ENCODE measurements at regions not wholly inside any gene's neighbourhood (a gene's known extent, or its start where the extent isn't known, plus 50 kb on each side); places are given as distances from the start of the nearest gene placed in this dataset.

DNA sequence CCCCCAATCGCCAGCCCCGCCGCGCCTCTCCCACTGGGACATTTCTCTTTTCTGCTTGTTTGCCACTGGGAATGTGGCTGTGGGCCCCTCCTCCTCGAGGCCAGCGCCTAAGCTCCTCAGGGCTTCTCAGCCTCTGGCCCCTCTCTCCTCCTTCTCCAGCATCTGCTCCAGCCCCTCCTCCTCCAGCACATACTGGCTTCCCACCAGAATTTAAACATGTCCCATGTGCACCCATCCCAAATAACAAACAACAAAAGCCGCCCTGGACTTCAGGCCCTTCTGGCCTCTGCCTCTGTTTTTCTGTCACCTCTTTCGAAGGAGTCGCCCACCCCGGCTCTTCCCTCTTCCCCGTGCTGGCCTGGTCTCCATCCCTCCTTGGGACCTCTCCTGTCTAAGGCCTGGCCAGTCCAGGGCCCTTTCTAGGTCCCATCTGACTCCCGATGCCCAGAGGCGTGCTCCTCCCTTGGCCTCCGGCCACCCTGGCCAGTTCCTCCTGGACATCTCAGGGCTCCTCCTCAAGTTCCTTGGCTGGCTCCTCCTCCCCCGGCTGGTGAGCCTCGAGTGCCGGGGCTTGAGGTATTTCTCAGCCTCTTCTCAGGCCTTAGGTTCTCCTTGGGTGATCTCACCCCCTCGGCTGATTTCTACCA lies 94.6 kb upstream of the SLC6A6 start:
- no peak for DNase-seq (ENCODE audit: low spot score)

DNA sequence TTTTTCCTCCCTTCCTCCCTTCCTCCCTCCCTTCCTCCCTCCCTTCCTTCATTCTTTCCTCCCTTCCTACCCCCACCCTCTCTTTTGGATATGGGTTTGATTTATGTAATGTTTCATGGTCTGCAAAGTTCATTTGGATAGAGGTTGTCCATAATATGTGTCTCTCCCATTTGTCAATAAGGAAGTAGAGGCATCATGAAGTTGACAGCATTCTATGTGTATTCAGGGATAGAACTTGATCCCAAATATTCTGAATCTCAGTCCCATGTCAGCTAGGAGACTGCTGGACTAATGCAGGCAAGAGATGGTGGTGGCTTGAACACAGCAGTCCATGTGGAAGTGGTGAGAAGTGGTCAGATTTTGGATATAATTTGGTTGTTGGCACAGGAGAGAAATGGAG lies 90.7 kb upstream of the SLC6A6 start:
- DNase-seq (ENCODE audit: low spot score) = no peak

DNA sequence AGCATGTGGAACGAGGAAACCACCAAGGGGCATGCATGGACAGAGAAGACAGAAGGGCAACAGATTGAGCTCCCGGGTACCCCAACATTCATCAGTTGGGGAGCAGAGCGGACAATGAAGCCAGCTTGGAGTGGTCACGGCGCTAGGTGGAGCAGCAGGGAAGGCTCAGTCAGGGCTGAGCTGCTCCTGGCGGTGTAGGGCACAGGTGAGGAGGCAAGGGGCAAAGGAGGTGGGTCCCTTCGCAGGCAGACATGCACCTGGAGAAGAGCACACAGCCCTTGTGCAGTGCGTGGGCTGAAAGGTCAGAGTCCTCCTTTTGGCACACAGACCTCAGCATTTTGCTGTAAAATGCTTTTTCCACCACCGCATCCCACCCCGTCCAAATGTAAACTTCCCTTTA lies 90.0 kb upstream of the SLC6A6 start:
- DNase-seq (ENCODE audit: low spot score) = peak; percentile 66

DNA sequence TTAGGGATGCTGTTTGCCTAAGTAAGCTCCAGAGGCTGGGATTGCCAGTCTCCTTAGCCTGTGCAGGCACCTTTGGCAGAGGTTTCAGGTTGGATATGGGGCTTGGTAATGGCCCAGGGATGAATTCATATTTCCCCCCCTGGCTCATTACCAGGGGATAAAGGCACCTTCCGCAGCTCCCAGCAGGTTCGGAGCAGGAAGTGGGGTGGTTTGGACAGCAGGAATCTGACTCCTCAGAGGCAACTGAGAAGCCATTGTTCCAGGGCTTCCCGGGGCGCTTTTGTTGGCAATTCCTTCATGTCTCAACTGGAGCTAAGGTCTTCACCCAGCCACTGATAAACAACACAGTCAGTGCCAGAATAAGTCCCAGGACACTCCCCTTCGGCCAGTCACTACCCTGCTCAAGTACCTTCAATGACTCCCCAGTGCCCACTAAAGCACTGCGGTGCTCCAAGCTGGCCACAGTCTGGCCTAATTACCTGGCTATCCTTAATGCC lies 85.3 kb upstream of the SLC6A6 start:
- peak; percentile 81 for DNase-seq (ENCODE audit: low spot score)

DNA sequence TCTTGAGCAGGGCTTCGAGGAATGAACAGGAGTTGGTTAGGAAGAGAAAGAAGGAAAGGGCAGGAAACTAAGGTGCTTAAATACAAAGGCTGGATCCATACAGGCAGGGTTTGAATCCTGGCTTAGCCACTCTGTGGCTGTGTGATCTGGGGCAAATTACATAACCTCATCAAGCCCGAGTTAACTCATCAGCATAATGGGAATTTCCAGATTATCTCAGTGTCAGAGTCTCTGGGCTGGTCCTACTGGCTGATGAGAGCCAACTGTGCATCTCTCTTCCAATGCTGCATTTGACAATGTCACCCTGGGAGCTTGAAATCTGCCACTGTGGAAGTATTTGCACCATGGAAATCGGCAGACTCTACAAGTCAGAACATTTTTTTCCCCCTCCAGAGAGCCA lies 83.8 kb upstream of the SLC6A6 start:
- no peak for DNase-seq (ENCODE audit: low spot score)

DNA sequence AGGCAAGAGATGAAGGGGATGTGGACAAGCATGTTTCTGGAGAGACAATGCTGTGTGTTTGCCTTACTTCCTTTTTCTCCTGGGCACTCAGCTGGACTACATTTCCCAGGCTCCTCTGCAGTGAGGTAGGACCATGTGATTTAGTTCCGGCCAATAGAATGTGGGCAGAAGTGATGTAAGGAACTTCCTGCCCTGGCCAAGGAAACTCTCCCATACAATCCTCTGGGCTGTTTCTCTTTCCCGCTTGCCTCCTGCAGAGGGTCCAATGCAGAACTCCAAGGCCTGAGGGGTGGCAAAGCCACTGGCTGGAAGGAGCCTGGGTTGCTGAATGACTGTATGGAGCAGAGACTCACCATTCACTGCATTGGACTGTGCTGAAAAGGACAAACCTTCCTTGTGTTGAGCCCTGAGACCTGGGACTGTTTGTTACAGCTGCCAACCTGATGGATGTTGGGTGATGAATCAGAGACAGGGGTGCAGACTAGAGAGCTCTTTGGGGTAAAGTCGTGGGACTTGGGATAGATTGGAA lies 82.7 kb upstream of the SLC6A6 start:
- peak; percentile 72 for DNase-seq (ENCODE audit: low spot score)

DNA sequence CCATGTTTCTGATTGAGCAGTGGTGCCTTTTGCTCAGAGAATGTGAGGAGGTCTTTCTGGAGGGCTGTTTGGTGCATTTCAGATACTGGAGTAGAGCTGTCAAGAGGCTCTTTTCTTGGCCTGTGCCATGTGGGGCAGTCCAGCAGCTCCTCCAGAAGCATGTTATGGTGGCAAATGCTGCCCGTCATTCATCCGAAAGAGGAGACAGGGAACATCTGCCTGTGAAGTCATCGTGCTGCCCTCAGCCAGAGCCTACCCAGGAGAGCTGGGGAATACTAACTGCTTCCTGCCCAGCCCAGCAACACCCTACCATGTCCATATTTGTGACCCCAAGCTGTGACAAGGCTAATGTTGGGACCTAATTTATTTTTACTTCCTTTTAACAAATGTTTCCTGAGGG lies 82.2 kb upstream of the SLC6A6 start:
- no peak for DNase-seq (ENCODE audit: low spot score)

DNA sequence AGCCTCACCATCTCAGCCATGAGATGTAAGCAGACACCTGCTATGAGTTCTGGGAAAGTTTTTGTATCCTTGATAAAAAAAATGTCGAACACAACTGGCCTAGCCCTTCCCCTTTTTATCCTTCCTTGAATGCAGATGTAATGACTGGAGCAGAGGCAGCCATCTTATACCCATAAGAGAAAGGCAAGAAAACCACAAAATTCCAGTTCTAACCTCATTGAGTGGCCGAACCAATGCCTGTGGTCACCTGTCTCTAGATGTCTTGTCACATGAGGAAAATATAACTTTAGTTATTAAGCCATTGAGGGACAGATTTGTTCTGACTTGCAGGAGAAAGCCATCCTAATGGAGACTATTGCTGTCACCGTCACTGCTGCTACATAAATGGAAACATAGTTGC lies 80.4 kb upstream of the SLC6A6 start:
- DNase-seq (ENCODE audit: low spot score) = no peak

DNA sequence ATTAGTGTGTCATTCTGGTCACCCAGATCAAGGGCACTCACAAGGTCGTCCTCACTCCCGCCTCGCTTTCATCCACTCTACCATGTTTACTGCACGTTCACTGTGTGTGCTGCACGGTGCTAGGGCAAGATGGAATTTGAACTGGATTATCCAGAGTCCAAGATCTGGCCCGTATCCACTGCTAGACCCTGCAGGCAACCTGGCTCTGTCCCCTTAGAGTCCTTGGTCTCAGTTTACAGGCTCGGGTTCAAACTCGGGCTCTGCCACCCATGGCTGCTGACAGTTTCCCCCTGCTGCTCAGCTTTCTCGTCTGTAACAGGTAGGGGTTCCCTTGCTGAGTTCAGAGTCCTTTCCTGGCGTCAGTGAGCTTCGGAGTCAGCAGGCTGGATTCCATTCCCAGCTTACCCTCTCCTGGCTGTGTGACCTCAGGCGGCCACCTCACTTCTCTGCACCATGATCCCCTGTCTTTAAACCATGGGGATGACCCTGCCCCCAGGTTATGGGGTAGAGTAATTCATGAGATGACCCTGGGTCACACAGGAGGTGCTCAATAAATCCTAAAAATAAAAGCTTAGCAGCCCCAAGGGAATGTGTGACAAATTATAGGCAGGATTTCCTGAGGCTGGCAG lies 79.6 kb upstream of the SLC6A6 start:
- DNase-seq (ENCODE audit: low spot score) = no peak

DNA sequence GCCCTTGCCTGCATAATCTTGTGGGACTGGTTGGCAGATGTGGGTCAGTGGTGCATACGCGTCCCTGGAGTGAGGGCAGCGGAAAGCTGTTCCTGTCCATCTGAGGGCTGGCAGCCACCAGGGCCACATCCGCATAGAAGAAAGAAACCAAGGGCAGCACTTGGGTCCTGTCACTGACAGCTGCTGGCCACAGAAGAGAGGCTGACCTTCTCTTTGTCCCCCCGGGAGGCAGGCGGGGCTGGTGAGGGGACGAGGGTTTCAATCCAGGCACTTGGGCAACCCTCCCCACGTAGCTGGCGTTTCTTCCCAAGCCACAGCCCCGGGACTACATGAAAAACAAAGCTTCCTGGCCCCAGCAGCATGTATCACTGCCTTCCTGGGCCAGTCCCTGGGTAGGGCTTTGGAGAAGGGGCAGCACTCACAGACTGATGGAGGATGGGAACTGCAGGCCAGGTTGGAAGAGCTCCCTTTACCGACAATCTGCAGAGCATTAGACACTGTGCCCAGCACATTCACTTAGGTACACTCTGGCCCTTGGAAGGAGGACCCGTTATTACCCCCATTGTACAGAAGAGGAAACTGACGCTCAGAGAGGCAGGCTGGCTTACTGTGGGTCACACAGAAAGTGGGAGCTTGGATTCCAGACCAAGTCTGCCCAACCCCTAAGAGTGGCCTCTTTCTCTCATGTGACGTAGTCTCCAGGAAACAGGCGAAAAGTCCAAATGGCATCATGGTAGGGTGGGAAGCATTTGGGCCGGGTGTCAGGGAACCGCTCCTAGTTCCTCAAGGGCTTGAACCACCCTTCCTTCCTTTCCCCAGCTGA lies 78.8 kb upstream of the SLC6A6 start:
- DNase-seq (ENCODE audit: low spot score) = no peak

DNA sequence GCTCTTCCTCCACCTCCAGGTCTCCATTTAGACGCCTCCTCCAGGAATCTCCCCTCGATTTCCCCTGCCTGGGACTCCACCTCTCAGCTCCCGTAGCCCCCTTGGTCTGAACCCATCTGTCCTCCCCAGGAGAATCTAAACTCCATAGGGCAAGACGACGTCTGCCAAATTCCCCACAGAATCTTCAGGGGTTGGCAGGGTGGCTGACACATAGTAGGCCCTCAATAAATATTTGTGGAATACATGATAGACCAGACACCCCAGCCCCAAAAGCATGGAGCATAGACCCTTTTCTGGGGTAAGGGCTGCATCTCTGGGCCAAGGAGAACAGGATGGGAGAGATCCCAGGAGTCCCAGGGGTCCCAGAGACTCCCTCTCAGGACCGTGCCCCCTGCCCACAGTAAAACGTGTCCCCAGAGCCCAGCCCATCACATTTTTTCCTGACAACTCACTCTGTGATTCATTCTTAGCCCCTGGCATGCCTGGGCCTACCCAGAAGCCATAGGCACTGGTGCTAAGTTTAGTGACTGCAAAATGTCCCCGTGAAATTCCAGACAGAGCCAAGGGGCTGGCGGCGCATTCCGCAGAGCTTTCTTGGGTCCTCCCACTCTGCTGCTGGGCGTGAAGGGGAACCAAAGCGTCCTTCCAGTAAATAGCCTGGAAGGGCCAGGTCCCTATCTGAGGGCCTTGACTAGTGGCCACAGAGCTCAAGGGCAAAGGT lies 78.0 kb upstream of the SLC6A6 start:
- DNase-seq (ENCODE audit: low spot score) = no peak

DNA sequence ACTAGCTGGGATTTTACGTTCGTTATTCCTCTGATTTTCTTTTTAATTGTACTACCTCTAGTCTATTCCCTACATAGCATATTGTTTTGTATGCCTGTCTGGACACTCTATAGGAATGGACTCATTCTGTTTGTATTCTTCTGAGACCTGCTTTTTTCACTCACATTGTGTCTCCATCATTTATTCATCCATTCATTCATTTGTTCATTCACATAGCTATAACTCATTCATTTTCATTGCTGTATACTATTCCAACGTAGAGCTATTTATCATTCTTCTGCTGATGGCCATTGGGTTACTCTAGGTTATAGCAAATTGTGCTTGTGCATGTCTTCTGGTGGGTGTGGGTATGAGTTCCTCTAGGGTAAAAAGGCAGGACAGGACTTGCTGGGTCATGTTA lies 74.0 kb upstream of the SLC6A6 start:
- DNase-seq (ENCODE audit: low spot score) = no peak

DNA sequence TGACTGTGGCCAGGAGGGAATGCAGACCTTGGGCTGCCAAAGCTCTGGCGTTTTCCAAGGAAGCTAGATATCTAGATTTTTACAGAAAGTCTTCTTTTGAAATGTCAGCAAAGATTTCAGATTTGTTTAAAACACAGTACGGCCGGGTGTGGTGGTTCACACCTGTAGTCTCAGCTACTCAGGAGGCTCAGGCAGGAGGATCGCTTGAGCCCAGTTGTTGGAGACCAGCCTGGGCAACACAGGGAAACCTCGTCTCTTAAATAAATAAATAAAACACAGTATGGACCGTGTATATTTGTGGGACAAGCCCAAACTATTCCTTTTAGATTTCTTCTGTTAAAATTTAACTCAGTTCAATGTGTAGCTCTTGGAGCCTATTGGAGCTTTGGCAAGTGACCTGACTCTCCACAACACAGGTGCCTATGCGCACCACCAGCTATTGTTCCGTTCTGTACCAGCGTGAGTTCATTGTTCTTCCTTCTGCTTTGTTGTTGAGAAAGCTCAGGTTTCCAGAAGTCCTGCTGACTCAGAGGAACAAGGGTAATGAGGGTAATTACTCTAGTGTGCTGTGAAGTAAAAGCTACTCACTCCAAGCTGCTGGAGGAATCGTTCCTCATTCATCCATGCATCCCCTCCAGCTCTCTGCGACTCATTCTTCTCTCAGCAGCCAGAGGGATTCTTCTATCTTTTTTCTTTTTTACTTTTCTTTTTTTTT lies 73.1 kb upstream of the SLC6A6 start:
- DNase-seq (ENCODE audit: low spot score) = peak; percentile 23

DNA sequence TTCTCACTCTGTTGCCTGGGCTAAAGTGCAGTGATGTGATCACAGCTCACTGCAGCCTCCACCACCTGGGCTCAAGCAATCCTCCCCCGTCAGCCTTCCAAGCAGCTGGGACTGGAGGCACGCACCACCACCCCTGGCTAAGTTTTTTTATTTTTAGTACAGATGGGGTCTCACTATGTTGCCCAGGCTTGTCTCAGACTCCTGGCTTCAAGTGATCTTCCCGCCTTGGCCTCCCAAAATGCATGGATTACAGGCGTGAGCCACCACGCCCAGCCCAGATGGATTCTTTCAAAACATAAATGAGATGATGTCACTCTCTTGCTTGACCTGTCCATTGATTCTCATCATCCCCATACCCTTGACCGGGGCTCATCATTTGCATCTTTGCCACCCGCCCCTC lies 72.6 kb upstream of the SLC6A6 start:
- DNase-seq (ENCODE audit: low spot score) = no peak

DNA sequence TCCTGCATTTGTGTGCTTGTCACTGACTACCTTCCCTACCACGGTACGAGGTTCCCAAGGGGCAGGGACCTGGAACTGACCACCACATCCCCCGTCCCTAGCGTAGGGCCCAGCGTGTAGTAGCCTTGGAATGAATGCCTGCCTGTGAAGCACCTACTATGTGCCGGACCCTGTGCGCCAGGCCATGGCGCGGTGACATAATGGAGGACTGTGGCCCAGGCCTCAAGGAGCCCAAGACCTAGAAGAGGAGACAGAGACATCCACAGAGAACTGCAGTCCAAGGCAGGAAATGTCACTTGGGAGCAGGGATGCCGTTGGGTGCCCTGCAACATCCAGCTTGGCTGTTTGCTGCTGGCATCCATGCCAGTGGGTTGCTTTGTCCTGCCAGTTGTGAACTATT lies 71.9 kb upstream of the SLC6A6 start:
- no peak for DNase-seq (ENCODE audit: low spot score)

DNA sequence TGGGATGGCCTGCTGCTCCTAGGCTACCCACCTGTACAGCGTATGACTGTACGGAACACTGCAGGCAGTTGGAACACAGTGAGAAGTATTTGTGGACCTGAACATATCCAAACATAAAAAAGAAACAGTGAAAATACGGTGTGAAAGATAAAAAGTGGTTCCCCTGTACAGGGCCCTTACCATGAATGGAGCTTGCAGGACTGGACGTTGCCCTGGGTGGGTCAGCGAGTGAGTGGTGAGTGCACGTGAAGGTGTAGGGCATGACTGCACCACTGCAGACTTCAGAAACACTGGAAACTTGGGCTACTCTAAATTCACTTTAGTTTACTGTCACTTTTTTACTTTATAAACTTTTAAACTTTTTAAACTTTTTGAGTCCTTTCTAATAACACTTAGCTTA lies 71.2 kb upstream of the SLC6A6 start:
- DNase-seq (ENCODE audit: low spot score) = peak; percentile 37

DNA sequence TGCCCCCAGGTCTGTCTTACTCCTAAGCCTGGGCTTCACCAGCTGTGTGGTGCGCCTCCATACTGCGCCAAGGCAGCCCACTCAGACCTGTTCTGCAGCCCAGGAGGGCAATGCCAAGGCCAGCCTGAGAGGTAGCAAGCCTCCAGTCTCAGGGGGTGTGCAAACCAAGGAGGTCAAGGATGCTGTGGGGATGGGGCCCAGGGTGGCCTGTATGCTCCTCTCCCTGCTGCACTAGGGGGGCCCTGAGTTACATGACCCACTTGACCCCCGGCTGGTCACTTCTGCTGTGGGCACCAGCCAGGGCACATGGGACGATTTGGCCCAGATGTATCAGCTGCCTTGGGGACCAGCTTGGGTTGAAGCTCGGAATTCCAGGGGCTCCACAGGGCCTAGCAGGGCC lies 70.0 kb upstream of the SLC6A6 start:
- no peak for DNase-seq (ENCODE audit: low spot score)

DNA sequence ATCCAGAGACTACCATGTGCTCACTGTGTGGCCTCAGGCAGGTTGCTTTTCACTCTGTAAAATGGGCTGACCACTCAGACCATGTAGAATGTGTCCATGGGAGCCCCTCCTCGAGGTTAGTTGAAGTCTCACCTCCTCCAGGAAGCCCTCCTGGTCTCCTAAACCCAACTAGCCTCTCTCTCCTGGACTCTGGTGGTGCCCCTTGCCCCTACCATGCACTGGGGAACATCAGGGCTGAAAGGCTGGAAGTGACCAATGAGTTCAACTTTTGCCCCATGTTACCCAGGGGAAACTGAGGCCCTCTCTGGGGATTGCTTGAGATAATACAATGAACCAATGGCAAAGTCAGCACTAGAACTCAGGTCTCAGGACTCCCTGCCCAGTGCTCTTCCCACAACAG lies 69.2 kb upstream of the SLC6A6 start:
- no peak for DNase-seq (ENCODE audit: low spot score)

DNA sequence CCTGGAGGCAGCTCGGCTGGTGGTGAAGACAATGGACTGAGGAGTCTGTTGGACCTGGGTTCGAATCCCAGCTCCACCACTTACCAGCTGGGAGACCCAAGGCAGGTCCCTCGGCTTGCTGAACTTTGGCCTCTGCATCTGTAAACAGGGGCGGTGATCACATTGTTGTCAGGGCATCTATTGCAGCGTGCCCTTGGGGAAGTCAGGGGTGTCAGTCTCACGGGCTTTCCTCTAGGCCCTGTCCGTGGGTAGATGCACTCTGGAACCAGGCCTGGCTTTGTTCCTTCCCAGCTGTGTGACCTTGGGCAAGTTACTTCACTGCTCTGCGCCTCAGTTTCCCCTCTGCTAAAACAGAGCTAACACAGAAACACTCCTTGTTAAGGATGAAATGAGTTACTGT lies 68.8 kb upstream of the SLC6A6 start:
- no peak for DNase-seq (ENCODE audit: low spot score)

DNA sequence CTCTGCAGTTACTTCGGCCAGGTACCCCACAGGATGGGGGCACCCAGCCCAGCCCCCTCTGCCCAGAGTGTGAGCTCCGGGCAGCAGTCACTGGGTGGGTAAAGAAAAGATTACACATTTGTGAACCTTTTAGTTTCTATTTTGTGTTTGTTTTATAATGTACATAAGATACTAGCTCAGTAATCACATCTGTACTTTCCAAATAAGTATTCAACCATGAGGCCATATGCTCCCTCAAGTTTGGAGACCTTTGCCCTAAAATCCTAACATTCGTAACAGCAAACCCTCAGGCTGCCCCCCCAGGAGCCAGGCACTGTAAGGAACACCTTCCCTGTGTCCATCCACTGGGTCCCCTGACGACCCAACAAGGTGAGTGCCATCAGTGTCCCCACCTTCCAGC lies 68.3 kb upstream of the SLC6A6 start:
- DNase-seq (ENCODE audit: low spot score) = no peak

DNA sequence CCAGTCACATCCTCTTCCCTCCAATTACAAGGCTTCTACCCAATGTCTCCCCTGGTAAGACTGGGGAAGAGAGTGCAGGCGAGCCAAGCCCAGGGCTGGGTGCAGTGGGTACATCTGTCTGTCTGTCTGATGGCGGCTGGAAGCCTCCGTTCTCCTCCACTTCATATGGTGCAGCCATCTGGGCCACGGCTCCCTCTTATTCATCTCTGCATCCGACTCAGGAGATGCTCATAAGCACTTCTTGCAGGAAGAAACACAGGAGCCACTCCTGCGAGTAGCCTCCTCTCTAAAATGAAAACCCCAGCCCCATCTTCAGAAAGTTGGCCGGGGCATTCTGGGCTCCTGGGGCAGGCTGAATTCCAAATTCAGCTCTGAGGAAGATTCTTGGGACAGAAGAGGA lies 67.5 kb upstream of the SLC6A6 start:
- DNase-seq (ENCODE audit: low spot score) = no peak

Measured in HT-29 (cell line).